ENCODE measurements at regions not wholly inside any gene's neighbourhood (a gene's known extent, or its start where the extent isn't known, plus 50 kb on each side); places are given as distances from the start of the nearest gene placed in this dataset.

DNA sequence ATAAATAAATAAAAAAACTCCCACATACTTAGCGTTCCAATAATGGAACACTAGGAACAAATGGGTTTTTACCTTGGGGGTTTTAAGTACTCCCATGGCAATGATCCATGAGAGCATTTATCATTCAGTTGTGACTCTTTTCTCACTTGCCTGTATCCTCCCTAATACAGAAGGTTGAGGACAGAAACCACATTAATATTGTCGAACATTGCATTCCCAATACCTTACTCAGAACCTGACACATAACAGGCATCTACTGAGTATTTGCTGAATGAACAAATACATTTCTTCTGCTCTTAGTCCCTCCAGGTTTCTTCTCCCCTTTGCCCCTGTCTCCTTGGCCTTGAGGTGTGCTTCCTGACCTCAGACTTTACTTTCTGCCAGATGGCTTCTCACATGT lies 175.9 kb downstream of the CEMIP2 start:
- intact Hi-C loops (cut with DNase I), result no loop called here
- H3K27me3 ChIP-seq, result no peaks in the 10 kb centered on the region
- FAIRE-seq (no peak), ATAC-seq (no peak), DNase-seq (no peak)
- TF ChIP-seq, protein P1, sequence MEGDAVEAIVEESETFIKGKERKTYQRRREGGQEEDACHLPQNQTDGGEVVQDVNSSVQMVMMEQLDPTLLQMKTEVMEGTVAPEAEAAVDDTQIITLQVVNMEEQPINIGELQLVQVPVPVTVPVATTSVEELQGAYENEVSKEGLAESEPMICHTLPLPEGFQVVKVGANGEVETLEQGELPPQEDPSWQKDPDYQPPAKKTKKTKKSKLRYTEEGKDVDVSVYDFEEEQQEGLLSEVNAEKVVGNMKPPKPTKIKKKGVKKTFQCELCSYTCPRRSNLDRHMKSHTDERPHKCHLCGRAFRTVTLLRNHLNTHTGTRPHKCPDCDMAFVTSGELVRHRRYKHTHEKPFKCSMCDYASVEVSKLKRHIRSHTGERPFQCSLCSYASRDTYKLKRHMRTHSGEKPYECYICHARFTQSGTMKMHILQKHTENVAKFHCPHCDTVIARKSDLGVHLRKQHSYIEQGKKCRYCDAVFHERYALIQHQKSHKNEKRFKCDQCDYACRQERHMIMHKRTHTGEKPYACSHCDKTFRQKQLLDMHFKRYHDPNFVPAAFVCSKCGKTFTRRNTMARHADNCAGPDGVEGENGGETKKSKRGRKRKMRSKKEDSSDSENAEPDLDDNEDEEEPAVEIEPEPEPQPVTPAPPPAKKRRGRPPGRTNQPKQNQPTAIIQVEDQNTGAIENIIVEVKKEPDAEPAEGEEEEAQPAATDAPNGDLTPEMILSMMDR (IDR thresholded peaks at IDR 0.05), result no peak
- H3K27ac ChIP-seq, result no peak overlapping the region
- H3K9me3 ChIP-seq, result no peaks in the 10 kb centered on the region
- H3K36me3 ChIP-seq, result no peaks in the 10 kb centered on the region
- H3K4me1 ChIP-seq, result no peaks in the 10 kb centered on the region
- WGBS, 2 donors, result 93 to 94% methylated on average over 2 of the region's 2 CpGs
- no peak overlapping the region for H3K4me3 ChIP-seq

DNA sequence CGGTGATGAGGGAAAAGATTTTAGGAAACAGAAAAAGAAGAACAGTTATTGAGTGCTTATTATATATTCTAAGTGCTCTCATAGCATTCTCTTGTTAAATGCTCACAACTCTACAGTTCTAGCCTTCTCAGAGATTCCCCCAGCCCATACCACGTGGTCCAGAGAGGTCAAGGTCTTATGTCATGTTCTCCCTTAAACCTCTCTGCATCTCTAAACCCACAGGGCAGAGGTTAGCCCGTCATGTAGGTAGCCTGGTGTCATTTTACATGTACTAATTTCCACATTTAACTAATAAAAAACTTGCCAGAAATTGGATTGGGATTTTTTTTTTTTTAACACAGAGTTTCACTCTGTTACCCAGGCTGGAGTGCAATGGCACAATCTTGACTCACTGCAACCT lies 178.0 kb downstream of the CEMIP2 start:
- ATAC-seq (no peak), FAIRE-seq (no peak), DNase-seq (no peak)
- Histone ChIP-seq H3K27ac (no peak overlapping the region), H3K27me3 (no peaks in the 10 kb centered on the region), H3K4me3 (no peak overlapping the region), H3K9me3 (no peaks in the 10 kb centered on the region), H3K36me3 (no peaks in the 10 kb centered on the region), H3K4me1 (no peaks in the 10 kb centered on the region)
- WGBS, 2 donors, result 54 to 55% methylated on average over 3 of the region's 3 CpGs
- TF ChIP-seq, protein P1 (IDR thresholded peaks at IDR 0.05), result no peak
- intact Hi-C loops (cut with DNase I), result no loop called here

DNA sequence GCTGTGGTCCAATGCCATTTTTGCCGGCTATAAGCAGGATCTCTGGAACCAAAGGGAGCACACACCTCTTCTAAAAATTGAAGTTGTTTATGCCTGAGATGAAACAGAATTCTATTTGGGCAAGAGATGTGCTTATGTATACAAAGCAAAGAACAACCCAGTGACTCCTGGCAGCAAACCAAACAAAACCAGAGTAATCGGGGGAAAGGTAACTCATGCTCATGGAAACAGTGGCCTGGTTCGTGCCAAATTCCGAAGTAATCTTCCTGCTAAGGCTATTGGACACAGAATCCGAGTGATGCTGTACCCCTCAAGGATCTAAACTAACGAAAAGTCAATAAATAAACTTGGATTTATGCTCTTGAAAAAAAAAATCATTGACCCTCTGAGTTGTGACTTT lies 178.7 kb downstream of the CEMIP2 start:
- no peak overlapping the region for H3K27ac ChIP-seq
- intact Hi-C loops (cut with DNase I), result loop anchor here in 1 of 3 donors (10.0 kb wide), 1 partner anchor 65 kb away; no protein-coding TSS in a partner anchor
- H3K9me3 ChIP-seq, result no peaks in the 10 kb centered on the region
- H3K27me3 ChIP-seq, result no peaks in the 10 kb centered on the region
- H3K36me3 ChIP-seq, result no peaks in the 10 kb centered on the region
- 64 to 71% methylated on average over 6 of the region's 6 CpGs for WGBS, 2 donors
- DNase-seq, result no peak
- FAIRE-seq, result no peak
- H3K4me1 ChIP-seq, result no peaks in the 10 kb centered on the region
- TF ChIP-seq, protein P1 (IDR thresholded peaks at IDR 0.05), result no peak
- no peak for ATAC-seq
- H3K4me3 ChIP-seq, result no peak overlapping the region

- intact Hi-C loops (cut with DNase I), result loop anchor here in 1 of 3 donors (10.0 kb wide), 1 partner anchor 63 kb away; no protein-coding TSS in a partner anchor
- Histone ChIP-seq H3K27ac (no peak overlapping the region), H3K4me3 (no peak overlapping the region), H3K27me3 (no peaks in the 10 kb centered on the region), H3K4me1 (no peaks in the 10 kb centered on the region), H3K9me3 (no peaks in the 10 kb centered on the region), H3K36me3 (no peaks in the 10 kb centered on the region)
- ATAC-seq (no peak), FAIRE-seq (no peak), DNase-seq (no peak)
- TF ChIP-seq, protein P1 (IDR thresholded peaks at IDR 0.05), result no peak
- 85 to 89% methylated on average over 5 of the region's 5 CpGs for WGBS, 2 donors
These were observed 180.5 kb downstream of the CEMIP2 start for GRCh38 chr9:71587576-71588362.

- DNase-seq (no peak), ATAC-seq (no peak), FAIRE-seq (no peak)
- Histone ChIP-seq H3K36me3 (no peaks in the 10 kb centered on the region), H3K4me3 (no peak overlapping the region), H3K27ac (no peak overlapping the region), H3K27me3 (no peaks in the 10 kb centered on the region), H3K4me1 (no peaks in the 10 kb centered on the region), H3K9me3 (no peaks in the 10 kb centered on the region)
- TF ChIP-seq, protein P1 (IDR thresholded peaks at IDR 0.05), result no peak
- intact Hi-C loops (cut with DNase I), result loop anchor here in 1 of 3 donors (10.0 kb wide), 1 partner anchor 59 kb away; no protein-coding TSS in a partner anchor
- WGBS, 2 donors, result 36 to 38% methylated on average over 1 of the region's 1 CpG
These were observed 184.5 kb downstream of the CEMIP2 start for GRCh38 chr9:71583792-71584191.

Measured in pancreas (tissue), 10 donors.